Fibroblast of the aortic adventitia (primary cell): ENCODE measurements at regions not wholly inside any gene's neighbourhood (a gene's known extent, or its start where the extent isn't known, plus 50 kb on each side); places are given as distances from the start of the nearest gene placed in this dataset.

Source experiments
- DNase-seq: peaks from one replicate; pipeline ENCODE4 v3.0.0-alpha.2; 2010; ENCODE audit warnings: low read depth
- H3K4me3 ChIP-seq: 2 replicates; pipeline ENCODE4 v1.5.1; 2011; ENCODE audit warnings: low read depth, mild to moderate bottlenecking, control low read depth, low read length, moderate library complexity
- TF ChIP-seq, protein P1 (sequence below): IDR thresholded peaks from 2 replicates; pipeline ENCODE4 v1.5.1; 2011; ENCODE audit warnings: mild to moderate bottlenecking, low read length, control low read depth, inconsistent platforms; ENCODE audit not compliant: insufficient read depth

DNA sequence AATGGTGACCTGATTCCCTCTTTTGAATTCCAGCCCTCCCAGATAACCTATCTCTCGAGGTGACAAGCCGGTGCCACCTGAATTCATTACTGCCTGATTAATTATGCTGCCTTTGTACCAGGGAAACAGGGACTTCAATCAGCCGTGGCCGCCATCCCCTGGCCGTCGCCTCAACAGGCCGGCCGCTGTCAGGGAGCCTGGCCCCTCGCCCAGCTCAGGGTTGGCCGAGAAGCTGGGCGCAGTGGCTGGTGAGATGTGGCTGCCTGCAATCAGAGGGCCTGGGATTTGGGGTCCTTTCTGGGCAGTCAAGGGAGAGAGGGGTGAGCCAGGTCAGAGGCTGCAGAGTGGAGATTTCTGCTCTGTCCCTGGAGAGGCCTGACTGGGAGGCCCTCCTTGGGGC, 91.2 kb downstream of the KCTD15 start:
- no peak overlapping the region for H3K4me3 ChIP-seq
- TF ChIP-seq, protein P1, sequence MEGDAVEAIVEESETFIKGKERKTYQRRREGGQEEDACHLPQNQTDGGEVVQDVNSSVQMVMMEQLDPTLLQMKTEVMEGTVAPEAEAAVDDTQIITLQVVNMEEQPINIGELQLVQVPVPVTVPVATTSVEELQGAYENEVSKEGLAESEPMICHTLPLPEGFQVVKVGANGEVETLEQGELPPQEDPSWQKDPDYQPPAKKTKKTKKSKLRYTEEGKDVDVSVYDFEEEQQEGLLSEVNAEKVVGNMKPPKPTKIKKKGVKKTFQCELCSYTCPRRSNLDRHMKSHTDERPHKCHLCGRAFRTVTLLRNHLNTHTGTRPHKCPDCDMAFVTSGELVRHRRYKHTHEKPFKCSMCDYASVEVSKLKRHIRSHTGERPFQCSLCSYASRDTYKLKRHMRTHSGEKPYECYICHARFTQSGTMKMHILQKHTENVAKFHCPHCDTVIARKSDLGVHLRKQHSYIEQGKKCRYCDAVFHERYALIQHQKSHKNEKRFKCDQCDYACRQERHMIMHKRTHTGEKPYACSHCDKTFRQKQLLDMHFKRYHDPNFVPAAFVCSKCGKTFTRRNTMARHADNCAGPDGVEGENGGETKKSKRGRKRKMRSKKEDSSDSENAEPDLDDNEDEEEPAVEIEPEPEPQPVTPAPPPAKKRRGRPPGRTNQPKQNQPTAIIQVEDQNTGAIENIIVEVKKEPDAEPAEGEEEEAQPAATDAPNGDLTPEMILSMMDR: no peak
- DNase-seq: no peak

DNA sequence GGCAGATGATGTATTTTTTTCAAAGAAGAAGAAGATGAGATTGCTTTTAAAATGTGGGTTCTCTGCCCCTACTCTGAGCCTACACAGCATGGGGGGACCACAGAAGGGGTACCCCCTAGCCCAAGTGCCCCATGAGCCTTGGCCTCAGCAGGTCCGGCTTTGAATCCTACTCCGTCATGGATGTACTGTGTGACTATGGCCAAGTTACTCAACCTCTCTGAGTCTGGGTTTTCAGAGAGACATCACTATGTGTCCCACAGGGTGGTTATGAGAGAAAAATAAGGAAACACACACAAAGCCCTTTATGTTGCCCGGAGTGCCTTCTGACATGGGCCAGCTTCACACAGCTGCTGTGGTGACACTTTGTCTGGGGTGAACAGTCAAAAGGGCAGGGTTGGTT, 92.0 kb downstream of the KCTD15 start:
- H3K4me3 ChIP-seq: no peak overlapping the region
- TF ChIP-seq, protein P1: no peak
- no peak for DNase-seq

DNA sequence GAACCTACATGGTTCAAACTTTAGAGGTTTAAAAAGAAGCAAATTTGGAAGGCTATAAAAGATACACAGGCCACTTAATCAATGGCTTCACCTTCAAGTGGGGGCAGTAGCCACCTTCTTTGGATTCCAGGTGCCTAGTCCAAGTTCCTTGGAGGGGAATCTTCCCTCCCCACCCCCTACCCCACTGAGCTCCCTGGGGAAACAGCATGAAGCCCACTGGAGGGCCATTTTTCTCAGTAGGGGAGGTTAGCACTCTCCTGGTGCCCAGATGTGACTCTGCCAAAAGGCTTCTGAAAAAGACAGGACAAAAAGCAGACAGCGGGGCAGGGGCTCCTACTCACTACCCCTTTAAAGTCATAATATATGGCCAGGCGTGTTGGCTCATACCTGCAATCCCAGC, 93.9 kb downstream of the KCTD15 start:
- DNase-seq: no peak
- TF ChIP-seq, protein P1: no peak
- H3K4me3 ChIP-seq: no peak overlapping the region

DNA sequence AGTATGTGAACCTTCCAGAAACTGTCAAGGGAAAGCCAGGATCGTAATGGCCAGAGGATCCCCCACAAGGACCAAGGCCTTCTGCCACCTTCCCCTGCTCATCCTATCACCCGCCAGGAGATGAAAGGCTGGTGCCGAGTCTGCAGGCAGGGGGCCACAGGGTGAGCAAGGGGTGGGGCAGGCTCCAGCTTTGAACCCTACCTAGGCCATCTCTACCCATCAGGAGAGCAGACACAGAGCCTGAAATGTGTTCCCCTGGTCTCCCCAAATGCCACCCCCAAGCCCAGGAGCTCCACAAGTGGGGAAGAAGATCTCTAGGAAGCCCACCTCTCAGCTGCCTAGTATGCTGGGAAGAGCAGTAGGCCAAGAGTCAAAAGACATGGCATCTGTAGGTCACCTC, 95.1 kb downstream of the KCTD15 start:
- TF ChIP-seq, protein P1: no peak
- no peak for DNase-seq
- H3K4me3 ChIP-seq: no peak overlapping the region

DNA sequence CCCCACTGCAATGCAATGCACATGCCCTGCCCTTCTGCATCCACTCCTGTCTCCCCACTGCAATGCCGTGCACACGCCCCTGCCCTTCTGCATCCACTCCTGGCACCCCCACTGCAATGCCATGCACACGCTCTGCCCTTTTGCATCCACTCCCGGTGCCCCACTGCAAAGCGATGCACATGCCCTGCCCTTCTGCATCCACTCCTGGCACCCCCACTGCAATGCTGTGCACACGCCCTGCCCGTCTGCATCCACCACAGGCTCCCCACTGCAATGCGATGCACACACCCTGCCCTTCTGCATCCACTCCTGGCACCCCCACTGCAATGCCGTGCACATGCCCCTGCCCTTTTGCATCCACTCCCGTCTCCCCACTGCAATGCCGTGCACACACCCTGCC, 98.1 kb downstream of the KCTD15 start:
- no peak overlapping the region for H3K4me3 ChIP-seq
- DNase-seq: no peak
- TF ChIP-seq, protein P1: no peak

DNA sequence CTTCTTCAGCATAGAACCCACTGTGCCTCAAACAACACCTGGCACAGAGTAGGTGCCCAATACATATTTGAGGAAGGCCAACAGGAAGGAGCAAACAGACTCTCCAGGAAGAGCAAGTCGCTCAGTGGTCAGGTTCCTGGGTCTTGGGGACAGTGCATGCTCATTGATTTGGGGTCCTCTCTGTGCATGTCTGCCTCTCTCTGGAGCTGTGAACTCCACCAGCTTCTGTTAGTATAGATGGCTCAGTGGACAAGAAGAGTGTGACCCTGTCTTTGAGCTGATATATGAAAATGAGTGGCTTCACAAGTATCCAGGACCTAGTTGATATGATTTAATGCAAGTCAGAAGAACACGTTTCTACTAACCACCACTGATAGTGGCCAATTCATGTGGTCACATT, 98.7 kb downstream of the KCTD15 start:
- no peak for DNase-seq
- H3K4me3 ChIP-seq: no peak overlapping the region
- TF ChIP-seq, protein P1: no peak

DNA sequence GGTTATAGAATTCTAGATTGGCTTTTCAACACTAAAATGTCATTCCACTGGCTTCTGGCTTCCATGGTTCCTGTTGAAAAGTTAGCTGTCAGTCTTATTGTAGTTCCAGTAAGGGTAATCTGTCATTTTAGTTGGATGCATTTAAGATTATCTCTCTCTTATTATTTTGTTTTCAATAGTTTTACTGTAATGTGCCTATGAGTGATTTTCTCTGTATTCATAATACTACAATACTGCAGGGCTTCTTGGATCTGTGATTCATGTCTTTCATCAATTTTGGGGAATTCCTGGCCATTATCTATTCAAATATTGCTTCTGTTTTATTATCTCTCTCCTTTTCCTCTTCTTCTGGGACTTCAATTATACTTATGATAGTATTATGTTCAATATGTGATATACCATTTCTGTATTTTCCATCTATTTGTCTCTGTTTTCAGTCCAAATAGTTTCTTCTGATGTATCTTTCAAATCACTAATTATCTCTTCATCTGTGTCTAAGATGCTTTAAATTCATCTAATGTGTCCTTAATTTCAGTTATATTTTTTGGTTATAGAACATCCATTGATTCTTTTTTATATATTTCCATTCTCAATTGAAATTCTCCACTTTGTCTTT, 101.5 kb downstream of the KCTD15 start:
- H3K4me3 ChIP-seq: no peak overlapping the region
- TF ChIP-seq, protein P1: no peak
- no peak for DNase-seq
